IPS-NIHi7 (cell line): ENCODE measurements at regions not wholly inside any gene's neighbourhood (a gene's known extent, or its start where the extent isn't known, plus 50 kb on each side); places are given as distances from the start of the nearest gene placed in this dataset.

Experiments
- DNase-seq: peaks from one replicate; pipeline ENCODE4 v3.0.0; 2012; ENCODE audit warnings: mixed read lengths; ENCODE audit errors: extremely low spot score

DNA sequence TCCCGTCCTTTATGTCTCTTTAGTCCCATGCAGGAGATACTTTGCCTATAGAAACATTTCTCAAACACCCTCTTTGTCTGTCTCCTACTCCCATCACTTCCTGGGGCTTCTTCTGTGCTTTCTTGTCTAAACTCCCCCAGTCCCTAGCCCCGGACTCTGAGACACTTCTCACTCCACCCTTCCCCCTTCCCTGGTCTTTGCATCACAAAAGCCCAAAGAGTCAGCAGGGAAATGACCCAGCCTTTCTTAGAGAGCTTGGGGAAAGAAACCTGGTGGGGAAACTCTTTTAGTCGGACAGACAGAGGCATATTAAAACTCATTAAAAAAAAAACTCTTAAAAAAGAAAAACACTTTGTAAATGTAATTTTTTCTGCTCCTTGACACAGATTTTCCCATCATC is 211.2 kb downstream of the TJP1 start:
- peak; percentile 60 for DNase-seq

DNA sequence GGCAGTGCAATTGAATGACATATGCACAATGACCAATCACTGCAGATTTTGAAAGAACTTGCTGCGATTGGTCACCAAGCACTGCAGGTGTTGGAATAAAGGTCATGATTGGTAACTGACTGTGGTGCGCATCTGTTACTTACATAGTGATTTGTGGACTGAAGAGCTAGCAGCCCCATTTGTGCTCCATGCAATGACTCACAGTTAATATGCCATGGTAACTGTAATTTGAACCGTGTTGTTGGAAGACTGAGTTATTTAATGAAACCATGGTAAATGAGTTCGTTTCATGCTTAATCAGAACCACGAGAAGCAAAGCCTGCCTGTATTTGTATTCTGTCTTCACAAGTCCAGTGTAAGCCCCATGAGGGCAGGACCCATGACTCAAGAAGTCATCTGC is 220.5 kb downstream of the TJP1 start:
- DNase-seq, result no peak

DNA sequence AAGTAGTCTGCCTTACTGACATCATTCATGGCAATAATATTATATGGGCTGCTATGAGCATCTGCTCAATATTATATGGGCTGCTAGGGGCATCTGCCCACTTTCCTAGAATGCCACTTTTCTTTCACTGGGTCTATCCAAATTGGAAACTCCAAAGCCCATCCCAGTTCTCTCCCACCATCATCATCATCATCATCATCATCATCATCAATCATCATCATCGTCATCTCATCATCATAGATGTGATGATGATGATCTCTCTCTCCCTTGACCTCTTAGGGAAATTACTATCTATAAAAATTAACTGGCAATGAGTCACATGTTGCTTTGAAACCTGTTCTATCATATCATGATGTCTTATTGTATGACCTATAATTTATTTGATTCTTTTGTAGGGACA is 222.0 kb downstream of the TJP1 start:
- DNase-seq, result no peak

DNA sequence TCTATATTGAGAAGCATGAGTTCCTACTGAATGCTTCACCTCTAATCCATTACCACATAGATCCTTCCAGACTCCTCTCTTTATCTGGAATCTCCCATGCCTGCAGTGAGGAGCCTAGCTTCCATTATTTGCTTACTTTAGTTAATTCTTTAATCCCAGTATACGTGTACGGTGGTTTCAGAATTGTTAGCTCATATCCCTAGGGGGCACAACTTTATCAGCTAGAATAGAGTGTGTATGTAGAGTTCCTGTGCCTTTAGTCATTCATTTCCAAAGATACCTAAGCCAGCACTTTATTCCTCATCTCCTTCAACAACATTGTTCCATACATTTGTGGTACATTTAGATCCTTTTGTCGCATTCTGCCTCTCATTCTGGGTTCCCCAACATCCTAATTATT is 226.0 kb downstream of the TJP1 start:
- DNase-seq, result peak; percentile 45

DNA sequence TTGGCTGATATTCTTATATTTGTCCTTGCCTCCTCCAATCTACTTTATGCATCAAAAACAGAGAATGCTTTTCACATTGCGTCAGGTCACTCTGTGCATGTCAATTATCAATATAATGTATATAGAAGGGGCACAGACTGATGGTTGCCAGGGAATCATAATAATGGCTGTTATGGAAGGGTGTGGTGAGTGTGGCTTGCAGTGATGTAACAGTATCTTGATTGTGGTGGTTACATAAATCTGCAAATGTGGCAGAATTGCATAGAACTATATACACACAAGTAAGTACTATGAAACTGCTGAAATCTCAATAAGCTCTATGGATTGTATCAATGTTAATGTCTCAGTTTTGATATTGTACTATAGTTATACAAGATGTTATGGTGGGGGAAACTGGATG is 228.6 kb downstream of the TJP1 start:
- no peak for DNase-seq

DNA sequence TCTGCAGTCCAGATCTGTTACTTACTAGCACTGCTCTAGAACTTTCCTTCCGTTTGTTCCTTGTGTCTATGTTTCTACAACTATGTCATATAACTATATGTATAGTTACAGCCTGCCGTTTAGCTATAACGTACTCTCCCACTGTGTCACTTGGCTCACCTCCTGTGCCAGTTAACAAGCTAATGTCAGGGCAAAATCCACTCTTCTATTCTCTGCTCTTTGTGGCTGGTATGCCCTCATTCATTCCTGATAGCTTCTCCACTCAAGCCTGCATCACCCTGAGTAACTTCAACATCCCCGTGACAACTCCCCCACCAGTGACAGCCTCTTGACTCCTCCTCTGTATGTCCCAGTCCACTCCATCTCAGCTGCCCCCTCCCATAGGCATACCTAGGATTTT is 229.2 kb downstream of the TJP1 start:
- DNase-seq, result no peak

DNA sequence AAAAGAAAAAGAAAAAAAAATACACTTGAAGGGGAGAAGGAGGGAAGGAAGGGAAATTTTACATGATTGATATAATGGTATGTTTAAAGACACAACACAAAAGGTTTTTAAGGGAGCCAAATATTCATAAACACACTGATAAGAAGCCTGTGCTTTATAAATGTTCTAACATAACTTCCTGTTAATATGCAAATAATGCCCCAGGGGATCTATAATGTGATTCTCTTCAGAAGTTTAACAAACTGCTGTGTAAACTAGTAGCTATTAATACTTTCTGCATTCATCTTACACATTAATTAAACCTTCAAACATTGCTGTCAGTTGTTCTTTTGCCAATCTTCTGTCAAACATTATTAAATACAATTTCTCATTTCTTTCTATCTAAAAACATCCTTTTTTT is 231.6 kb downstream of the TJP1 start:
- DNase-seq, result no peak

DNA sequence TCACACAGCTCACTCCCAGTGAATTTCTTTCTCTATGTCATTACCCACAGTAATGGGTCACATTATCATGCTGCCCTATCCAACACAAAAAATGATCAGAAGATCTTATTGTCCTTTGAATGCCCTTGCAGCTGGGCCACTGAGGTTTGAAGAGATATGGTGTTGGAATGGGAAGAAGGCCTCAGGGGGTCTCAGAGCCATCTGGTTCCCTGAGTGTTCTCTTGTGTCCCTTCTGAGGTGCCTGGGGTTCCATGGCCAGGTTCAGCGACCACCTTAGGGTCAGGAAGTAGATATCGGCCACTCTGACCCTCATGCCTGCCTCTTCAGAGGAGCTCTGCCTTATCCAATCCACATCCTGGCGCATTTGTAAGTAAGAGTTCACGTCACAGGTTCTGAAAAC is 232.3 kb downstream of the TJP1 start:
- DNase-seq, result no peak

DNA sequence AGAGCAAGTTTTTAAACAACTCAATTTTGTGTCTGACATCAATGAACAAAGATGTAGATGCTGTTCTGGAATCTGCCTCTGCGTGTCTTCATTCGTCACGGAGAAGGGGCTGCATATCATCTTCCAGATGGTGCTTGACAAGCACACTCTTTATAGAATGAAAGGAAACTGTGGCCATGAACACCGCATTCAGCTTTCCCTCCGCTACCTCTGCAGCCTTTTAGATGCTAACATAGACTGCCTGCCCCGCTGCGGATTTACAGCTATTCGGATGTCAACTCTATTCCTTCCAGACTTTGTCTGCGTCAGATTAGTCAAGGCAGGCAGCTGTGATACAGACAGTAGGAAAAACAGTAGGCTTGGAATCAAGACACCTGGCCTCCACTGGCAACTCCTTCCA is 232.9 kb downstream of the TJP1 start:
- no peak for DNase-seq

DNA sequence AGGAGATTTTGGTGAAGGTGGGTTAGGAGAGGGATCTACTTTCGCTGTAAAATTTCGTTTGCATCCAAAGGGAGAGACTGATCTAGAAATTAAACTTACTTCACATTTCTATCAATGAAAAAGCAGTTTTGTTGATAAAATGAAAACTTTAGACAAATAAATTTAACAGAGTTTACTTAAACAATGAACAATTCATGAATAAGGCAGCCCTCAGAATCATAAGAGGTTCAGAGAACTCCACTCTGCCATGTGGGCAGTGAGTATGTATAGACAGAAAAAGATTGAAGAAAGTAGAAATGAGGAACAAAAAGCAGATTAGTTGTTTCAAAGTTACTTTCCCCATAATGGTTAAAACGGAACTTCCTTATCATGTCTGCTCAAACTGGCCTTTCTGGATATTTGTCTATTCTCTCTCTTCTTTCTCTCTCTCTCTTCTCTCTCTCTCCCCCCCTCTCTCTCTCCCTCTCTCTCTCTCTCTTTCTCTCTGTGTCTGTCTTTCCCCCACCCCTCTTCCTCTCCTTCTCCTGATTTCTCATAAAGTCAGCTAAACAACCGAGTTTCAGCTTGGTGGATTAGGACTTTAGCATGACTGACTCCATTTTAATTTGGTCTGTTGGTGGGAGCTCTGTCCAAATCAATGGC is 248.9 kb downstream of the TJP1 start:
- no peak for DNase-seq

DNA sequence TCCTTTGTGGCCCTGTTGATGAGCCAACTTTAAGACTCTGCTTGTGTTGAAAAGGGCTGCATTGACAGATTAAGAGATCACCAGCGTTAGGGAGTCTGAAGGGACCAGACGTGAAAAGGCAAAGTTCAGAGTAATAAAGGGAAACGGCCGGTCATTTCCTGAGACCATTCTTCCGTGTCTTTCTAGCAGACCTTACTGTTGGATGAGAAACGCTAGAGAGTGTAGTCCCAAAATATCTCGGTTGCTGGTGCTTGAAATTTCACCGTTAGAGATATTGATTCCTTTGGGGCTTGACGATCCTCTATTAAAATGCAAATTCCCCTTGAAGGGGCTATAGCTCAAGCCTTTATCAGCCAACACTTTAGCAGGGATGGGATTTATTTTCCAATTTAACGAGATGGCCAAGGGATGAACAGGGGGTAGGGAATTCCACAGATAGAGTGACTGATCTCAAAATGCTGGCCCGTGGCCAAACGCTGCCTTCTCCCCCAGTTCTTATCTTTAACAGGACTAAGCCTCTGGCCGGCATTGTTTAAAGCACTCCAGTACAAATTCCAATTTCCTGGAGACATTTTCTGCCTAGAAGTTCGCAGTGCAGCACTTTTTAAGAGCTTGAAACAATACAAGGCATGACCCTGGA is 250.4 kb downstream of the TJP1 start:
- DNase-seq, result no peak

DNA sequence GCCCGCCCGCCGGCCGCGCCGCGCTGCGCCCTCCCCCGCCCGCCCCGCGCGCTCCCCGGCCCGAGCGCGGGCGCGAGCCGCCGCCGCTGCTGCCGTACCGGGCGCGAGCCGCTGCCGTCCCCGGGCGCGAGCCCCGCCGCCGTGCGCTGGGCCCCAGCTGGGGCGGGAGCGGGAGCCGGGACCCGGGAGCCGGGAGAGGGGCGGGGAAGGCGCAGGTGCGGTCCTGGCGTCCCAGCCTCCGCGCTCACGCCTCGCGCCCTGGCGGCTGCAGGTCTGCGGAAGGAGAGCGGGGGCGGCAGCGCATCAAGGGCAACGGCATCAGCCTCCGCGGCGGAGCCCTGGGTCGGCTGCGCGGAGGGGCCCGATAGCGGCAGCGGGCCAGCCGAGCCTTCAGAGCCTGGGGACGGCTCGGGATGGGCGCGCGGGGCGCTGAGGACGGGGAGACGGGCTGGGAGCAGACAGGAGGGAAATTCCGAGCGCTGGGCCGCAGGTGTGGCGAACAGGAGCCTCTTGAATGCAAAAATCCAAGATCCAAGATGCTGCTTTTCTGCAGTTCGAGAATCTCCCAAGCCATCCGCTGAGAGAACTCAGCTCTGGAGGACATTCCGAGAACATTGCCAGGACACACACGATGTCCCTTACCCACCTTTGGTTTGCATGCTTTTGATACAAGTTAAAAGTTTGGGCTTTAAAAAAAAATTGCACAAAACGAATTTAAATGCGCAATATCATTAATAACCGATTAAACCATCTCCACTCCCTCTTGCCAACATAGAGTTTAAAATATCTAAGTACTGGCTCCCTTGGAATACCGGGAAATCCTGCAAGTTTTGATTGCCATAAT is 251.1 kb downstream of the TJP1 start:
- DNase-seq, result peak; percentile 80

DNA sequence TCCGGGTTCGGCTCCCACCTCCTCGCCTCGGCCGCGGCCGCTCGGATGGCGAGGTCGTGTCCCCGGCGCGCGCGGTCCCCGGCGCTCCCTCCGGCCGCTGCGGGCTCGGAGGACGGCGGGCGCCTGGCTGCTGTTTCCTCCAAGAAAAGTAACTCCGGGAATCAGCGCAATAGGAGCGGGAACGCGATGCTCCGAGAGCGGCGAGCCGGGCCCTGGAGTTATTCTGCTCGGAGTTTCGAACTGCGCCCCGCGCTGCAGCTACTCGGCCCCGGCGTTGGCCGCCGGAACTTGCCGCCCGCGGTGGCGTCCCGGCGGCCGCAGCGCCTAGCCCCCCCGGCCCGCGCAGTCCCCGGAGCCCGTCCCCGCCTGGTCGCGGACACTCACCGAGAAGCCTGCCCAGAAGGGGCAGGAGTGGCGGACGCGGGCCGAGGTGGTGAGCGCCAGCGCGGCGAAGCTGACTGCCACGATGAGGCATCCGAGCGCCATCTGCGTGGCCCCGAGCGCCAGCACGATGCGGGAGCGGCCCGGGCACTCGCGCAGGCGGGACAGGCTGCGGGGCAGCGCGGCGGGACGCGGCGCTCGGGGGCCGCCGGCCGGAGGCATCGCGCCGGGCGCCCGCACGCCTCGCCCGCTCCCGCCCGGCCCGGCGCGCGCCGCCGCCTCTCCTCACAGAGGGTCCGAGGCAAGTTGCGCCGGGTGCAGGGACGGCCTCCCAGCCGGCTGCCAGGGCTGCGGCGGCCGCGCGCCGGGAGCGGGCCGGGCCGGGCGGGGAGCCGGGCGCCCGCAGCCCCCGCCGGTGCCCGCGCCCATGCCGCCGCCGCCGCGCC is 251.9 kb downstream of the TJP1 start:
- peak; percentile 36 for DNase-seq

DNA sequence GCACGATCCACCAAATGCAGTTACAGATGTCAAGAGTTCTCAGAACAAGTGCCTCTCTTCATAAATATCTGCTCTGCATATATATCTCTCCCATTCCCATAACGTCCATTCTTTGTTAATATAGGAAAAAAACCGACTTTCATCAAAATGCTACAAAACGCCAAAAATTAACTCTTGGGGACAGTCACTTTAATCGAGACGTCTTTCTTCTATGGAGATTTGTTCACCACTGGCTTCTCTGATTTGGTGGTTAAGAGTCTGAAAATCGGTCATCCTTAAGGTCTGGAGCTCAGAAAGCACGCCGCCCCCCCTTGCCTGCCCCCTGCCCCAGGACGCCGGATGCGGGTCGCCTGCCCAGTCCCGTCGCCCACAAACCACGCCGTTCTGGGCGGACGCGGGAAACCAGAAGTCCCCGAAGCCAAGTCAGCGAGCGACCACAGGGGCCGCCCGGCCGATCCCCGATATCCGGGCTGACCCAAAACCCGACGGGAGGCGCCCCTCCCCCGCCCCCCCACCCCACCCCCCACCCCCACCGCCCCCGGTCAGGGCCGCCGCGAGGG is 252.7 kb downstream of the TJP1 start:
- peak; percentile 46 for DNase-seq

DNA sequence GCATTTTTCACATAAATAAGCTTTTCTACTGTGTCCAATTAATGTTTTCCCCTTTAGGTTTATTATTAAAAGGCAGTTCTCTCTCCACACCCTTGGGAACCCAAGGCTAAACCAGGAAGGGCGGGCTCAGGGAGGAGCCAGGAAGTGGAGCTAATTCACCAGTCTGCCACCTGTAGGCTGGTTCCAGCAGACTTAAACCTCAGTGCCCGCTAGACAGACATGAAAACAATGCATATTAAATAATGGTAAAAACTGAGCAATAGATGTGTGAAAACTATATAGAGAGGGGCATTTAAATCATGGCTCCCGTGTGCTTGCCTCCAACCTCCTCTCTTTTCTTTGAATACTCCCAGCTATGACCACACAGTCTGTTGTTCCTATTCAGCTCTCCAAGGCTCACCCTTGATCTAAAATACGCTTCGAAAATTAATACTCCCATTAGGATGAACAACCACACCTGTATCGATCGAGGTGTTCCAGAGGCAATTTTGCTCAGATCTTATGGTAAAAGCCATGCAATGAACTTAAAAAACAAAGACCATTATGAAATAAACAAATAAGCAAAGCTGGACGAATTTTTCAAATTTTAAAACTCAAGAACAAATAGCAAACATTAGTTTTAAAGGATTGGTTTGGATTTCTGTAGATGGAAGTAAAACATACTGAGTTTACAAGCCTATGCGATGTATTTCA is 253.3 kb downstream of the TJP1 start:
- peak; percentile 72 for DNase-seq

DNA sequence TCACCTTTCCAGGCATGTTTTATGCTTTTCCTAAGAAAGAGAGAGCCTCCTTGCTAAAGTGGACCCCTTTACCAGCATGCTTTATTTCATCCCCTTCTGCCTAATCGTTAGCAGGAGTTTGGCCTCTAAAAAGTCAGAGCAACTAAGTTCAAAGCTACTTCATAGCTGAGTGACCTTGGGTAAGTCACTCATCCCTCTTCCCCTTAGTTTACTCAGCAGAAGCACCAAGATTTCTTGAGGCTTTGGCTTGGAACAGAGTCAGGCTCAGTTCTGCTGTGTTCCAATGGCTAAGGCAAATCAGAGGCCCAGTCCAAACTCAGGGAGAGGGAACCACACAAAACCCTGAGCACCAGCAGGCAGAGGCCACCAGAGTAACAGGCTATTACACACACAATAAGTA is 254.9 kb downstream of the TJP1 start:
- DNase-seq, result no peak

DNA sequence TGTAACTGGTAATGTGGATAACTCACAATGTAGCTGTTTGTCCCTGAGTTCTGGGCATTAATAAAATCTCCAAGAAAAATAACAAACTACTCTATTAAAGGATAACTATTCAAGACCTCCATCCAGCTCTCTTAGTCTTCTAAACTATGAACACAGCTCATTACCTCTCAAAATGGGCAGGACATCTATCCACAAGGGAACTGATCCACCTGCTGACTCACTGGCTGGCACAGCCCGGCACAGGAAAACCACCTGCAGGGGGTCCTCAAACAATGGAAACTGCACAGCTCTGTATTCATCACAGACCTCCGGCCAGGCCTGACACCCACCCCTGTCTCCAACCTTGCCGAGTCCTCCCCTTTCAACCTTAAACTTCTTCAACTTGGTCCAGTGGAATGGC is 255.4 kb downstream of the TJP1 start:
- DNase-seq, result no peak

DNA sequence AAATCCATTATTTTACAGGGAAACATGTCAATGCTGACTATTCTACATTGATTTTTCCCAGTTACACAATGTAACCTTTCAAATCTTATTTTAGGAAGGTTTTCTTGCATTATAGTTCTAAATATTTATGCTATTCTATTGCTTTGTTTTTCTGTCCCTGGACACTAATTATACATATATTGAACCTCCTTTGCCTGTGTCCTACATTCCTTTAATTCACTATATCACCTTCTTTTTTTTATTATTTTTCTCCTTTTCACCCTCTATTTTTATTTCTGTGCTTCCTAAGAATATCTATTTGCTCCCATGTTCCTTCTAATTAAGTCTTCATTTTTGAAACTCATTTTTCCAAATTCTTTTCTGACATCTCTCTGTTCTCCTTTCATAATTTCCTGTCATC is 259.2 kb downstream of the TJP1 start:
- DNase-seq, result no peak

DNA sequence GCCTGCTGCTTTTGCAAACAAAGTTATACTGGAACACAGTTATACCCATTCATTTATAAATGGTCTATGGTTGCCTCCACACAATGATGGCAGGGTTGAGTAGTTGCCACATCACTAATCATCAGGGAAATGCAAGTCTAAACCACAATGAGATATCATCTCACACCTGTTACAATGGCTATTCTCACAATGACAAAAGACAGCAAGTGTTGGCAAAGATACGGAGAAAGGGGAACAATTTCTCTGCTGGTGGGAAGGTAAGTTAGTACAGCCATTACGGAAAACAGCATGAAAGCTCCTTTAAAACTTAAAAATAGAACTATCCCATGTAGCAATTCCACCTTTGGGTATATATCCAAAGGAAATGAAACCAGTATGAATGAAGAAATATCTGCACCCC is 261.4 kb downstream of the TJP1 start:
- DNase-seq, result no peak

DNA sequence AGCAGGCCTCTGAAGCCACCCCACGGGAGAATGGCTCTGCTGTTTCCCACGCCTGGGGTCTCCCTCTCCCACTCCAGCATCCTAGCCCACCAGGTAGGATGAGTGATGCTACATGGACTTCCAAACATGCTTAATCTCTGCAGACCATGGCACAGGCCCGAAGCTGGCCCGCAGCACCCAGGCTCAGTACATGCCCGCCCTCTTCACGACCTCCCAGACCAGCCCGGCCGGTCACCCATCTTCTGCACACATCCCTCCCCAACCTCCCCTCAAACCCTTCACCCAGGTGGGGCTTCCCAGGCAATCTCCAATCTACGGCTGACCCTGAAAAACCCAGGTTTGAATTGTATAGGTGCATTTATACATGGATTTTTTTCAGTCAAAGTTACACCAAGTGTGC is 264.0 kb downstream of the TJP1 start:
- DNase-seq, result no peak

DNA sequence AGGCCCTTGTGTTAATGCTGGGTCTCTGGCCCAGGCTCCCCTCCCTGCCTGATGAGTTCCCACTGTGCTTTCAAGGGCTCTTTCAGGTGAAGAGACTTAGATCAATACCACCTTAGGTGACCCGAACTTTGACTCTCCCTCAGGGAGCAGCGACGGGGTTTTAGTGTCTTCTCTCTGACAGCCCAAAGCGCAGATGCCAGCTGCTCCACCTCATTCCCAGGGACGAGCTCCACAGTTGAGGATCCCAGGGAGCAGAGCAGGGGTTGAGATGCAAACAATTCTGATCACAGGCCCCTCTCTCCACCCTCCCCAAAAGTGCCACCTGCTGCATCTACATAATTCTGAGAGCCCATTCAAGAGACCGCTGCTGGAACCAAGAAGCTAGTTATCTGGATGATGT is 265.1 kb downstream of the TJP1 start:
- DNase-seq, result no peak
